ENCODE measurements at regions not wholly inside any gene's neighbourhood (a gene's known extent, or its start where the extent isn't known, plus 50 kb on each side); places are given as distances from the start of the nearest gene placed in this dataset.

- TF ChIP-seq CTCF (IDR thresholded peaks at IDR 0.05; ENCODE audit: low read depth, low read length): no peak
- no peak for TF ChIP-seq EZH2phosphoT487 (IDR thresholded peaks at IDR 0.05; ENCODE audit: low read depth)
Measured at GRCh38 chr6:168215121-168215808, 104.3 kb downstream of the DACT2 start.
